ENCODE measurements at regions not wholly inside any gene's neighbourhood (a gene's known extent, or its start where the extent isn't known, plus 50 kb on each side); places are given as distances from the start of the nearest gene placed in this dataset.

- peak; percentile 71 for DNase-seq
Observed at GRCh38 chr5:52690236-52690768, 97.4 kb upstream of the ITGA1 start.

- DNase-seq, result no peak
Observed at GRCh38 chr5:52692039-52692438, 95.7 kb upstream of the ITGA1 start.

GRCh38 chr5:52692606-52693005, 95.1 kb upstream of the ITGA1 start:
- DNase-seq, result no peak

- peak; percentile 65 for DNase-seq
Observed at GRCh38 chr5:52693280-52693679, 94.4 kb upstream of the ITGA1 start.

GRCh38 chr5:52693836-52694235, 93.9 kb upstream of the ITGA1 start:
- DNase-seq, result no peak

GRCh38 chr5:52694648-52695047, 93.1 kb upstream of the ITGA1 start:
- no peak for DNase-seq

GRCh38 chr5:52702877-52703276, 84.8 kb upstream of the ITGA1 start:
- no peak for DNase-seq

GRCh38 chr5:52703321-52703720, 84.4 kb upstream of the ITGA1 start:
- DNase-seq, result no peak

- no peak for DNase-seq
Observed at GRCh38 chr5:52705720-52706119, 82.0 kb upstream of the ITGA1 start.

- no peak for DNase-seq
Observed at GRCh38 chr5:52706775-52707174, 80.9 kb upstream of the ITGA1 start.

GRCh38 chr5:52707616-52708015, 80.1 kb upstream of the ITGA1 start:
- no peak for DNase-seq

GRCh38 chr5:52708463-52708862, 79.3 kb upstream of the ITGA1 start:
- DNase-seq, result no peak

GRCh38 chr5:52709167-52709925, 78.4 kb upstream of the ITGA1 start:
- DNase-seq, result peak; percentile 55

GRCh38 chr5:52710310-52710971, 77.3 kb upstream of the ITGA1 start:
- no peak for DNase-seq

- DNase-seq, result no peak
Observed at GRCh38 chr5:52710972-52711596, 76.6 kb upstream of the ITGA1 start.

GRCh38 chr5:52712354-52712753, 75.4 kb upstream of the ITGA1 start:
- DNase-seq, result no peak

GRCh38 chr5:52725065-52725746, 62.5 kb upstream of the ITGA1 start:
- DNase-seq, result peak; percentile 58

- DNase-seq, result no peak
Observed at GRCh38 chr5:52725808-52726207, 61.9 kb upstream of the ITGA1 start.

- no peak for DNase-seq
Observed at GRCh38 chr5:52727020-52727419, 60.7 kb upstream of the ITGA1 start.

- DNase-seq, result peak; percentile 89
Observed at GRCh38 chr5:52727576-52727975, 60.1 kb upstream of the ITGA1 start.

GRCh38 chr5:52728224-52728623, 59.5 kb upstream of the ITGA1 start:
- no peak for DNase-seq

- no peak for DNase-seq
Observed at GRCh38 chr5:52728686-52729085, 59.0 kb upstream of the ITGA1 start.

Measured in islet precursor cell (in vitro differentiated cells).